Memory B cell (primary cell): ENCODE measurements at regions not wholly inside any gene's neighbourhood (a gene's known extent, or its start where the extent isn't known, plus 50 kb on each side); places are given as distances from the start of the nearest gene placed in this dataset.

Source experiments
- ATAC-seq: fragments of 150-1000 bp; cut with Tn5 transposase; 2 replicates; pipeline ENCODE4 v1.10.0; 2021; ENCODE audit warnings: low read depth, mild to moderate bottlenecking, moderate library complexity
- DNase-seq, 2 donors: peaks; one replicate each; pipeline ENCODE4 v3.0.0; 2022; ENCODE audit warnings: low spot score in 2 of 2
- H3K27ac Mint-ChIP-seq: one replicate; pipeline ENCODE4 v1.8.0; 2022; ENCODE audit warnings: mild to moderate bottlenecking, moderate library complexity, mixed read lengths
- H3K27me3 Mint-ChIP-seq: one replicate; pipeline ENCODE4 v1.8.0; 2022; ENCODE audit warnings: mixed read lengths
- H3K36me3 Mint-ChIP-seq: one replicate; pipeline ENCODE4 v1.8.0; 2022; ENCODE audit warnings: mild to moderate bottlenecking, mixed read lengths
- H3K4me1 Mint-ChIP-seq: one replicate; pipeline ENCODE4 v1.8.0; 2022; ENCODE audit warnings: mixed read lengths
- H3K4me3 Mint-ChIP-seq: one replicate; pipeline ENCODE4 v1.8.0; 2022; ENCODE audit warnings: mild to moderate bottlenecking, moderate library complexity, mixed read lengths
- H3K9me3 Mint-ChIP-seq: one replicate; pipeline ENCODE4 v1.8.0; 2022; ENCODE audit warnings: mixed read lengths

DNA sequence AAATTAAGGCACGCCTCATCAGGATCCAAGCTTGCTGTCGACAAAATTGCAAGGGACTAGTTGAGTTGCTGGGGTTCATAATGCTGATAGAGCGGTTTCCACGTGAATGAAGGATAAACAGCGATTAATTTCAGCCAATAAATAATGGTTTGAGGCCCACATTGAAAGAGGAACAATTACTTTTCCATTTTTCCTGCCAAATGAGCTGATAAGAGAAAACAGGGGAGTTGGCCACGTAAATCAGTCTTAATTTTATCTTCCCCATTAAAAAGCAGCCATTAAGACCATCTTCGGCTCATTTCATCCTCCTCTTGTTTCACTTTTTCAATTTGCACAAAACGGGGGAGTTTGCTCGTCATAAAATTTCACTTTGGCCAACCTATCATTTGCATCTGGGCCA is 235.5 kb upstream of the RRP15 start:
- Mint-ChIP-seq H3K4me1 (no peaks in the 10 kb centered on the region), H3K27ac (no peak overlapping the region), H3K9me3 (no peaks in the 10 kb centered on the region), H3K27me3 (no peaks in the 10 kb centered on the region), H3K4me3 (no peak overlapping the region), H3K36me3 (no peaks in the 10 kb centered on the region)
- no peak for ATAC-seq
- DNase-seq: no peak

DNA sequence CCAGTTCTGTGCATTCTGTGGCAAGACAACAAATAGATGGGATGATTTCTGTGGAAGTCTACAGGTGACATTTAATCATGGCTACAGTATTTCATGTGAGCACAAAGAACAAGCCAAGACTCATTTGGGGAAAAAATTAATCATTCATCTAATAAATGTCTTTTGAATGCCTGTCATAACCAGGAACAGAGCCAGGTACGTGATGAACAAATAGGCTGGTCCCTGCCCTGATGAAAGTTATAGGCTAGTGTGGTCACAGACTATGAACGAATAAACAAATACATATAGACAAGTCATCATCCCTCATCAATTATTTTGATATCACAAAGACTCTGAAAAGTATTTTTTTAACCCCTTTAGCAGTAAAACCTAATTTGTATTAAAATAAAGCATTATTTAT is 226.4 kb upstream of the RRP15 start:
- ATAC-seq: no peak
- Mint-ChIP-seq H3K4me3 (no peak overlapping the region), H3K36me3 (no peaks in the 10 kb centered on the region), H3K9me3 (no peaks in the 10 kb centered on the region), H3K4me1 (no peaks in the 10 kb centered on the region), H3K27ac (no peak overlapping the region), H3K27me3 (no peaks in the 10 kb centered on the region)
- DNase-seq: no peak

DNA sequence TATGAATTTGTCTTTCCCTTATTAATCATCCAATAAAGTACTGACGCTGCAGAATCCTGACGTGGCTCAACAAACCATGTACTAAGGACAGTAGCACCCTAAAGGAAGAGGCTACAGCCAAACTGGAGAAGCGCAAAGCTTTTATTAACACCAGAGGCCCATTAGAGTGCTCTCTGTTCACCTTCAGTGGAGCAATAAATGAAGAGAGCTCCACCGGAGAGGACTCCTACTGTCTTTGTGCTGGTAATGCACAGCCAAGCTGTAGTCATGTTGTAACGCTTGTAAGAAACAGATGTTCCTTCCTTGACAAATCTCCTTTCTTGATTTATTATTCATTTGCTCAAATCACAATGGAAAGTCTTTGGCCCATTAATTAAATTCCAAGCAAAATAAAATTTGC is 220.7 kb upstream of the RRP15 start:
- H3K9me3 Mint-ChIP-seq: no peaks in the 10 kb centered on the region
- ATAC-seq (no peak), DNase-seq (no peak)
- H3K4me3 Mint-ChIP-seq: no peak overlapping the region
- H3K27me3 Mint-ChIP-seq: no peaks in the 10 kb centered on the region
- no peak overlapping the region for H3K27ac Mint-ChIP-seq
- no peaks in the 10 kb centered on the region for H3K4me1 Mint-ChIP-seq
- H3K36me3 Mint-ChIP-seq: no peaks in the 10 kb centered on the region

DNA sequence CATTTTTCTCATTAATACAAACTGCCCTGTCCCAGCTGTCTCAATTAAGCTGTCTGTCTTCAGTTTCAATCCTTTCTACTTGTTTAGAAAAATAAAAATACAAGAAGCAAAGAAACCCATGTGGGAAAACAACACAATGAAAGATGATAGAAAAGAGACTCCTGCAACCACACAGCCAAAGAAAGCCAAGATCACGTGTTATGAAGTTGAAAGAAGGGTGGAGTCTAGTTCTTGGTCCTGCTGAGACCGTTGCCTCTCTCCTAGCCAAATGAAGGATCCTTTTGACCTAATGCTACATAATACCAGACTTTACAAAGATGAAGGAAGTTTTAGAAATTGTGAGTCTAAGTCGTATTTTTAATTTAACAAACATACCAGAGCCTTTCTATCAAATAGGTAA is 218.8 kb upstream of the RRP15 start:
- no peak for ATAC-seq
- Mint-ChIP-seq H3K36me3 (no peaks in the 10 kb centered on the region), H3K9me3 (peaks cover 4% of the 10 kb centered on the region), H3K27ac (no peak overlapping the region), H3K4me3 (no peak overlapping the region), H3K27me3 (no peaks in the 10 kb centered on the region), H3K4me1 (no peaks in the 10 kb centered on the region)
- DNase-seq: no peak

DNA sequence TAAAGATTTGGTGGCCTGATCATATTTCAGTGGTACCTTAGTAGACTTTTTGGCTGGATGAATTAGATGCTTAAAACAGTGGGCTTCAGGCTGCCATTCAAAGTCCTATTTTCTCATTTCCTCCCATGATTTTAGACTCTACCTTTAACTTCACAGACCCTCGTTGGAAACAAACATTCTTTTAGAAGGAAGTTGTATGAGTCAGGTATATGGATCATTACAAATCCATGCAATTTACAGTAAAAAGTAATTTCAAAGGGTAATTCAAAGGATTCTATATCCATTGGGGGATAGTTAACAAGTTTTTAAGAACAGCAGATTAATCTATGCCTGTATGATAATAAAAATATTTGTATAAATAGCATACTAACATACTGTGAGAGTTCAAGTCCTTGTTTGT is 216.9 kb upstream of the RRP15 start:
- ATAC-seq (no peak), DNase-seq (no peak)
- H3K27ac Mint-ChIP-seq: no peak overlapping the region
- H3K36me3 Mint-ChIP-seq: no peaks in the 10 kb centered on the region
- H3K27me3 Mint-ChIP-seq: no peaks in the 10 kb centered on the region
- no peak overlapping the region for H3K4me3 Mint-ChIP-seq
- H3K9me3 Mint-ChIP-seq: peaks cover 4% of the 10 kb centered on the region
- H3K4me1 Mint-ChIP-seq: no peaks in the 10 kb centered on the region

DNA sequence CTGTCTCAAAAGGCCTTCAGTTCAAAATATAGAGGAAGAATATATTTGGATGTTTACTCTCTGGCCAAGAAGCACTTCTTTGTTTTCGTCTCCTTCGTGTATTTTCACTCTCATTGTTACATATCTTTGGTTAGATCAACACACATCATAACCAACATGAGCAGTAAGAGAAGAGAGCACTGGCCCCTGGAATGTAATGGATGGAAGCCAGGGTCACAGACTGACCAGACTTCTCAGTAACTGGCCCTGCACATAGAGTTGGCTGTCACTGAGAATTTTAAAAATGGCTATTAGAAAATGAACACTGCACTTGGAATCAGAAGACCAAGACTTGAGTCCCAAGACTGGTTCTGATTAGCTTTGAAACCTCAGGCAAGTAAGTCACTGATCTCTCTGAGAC is 215.9 kb upstream of the RRP15 start:
- no peak overlapping the region for H3K4me3 Mint-ChIP-seq
- no peak for ATAC-seq
- H3K36me3 Mint-ChIP-seq: no peaks in the 10 kb centered on the region
- H3K27me3 Mint-ChIP-seq: no peaks in the 10 kb centered on the region
- no peak overlapping the region for H3K27ac Mint-ChIP-seq
- no peak for DNase-seq
- no peaks in the 10 kb centered on the region for H3K4me1 Mint-ChIP-seq
- H3K9me3 Mint-ChIP-seq: peaks cover 4% of the 10 kb centered on the region

DNA sequence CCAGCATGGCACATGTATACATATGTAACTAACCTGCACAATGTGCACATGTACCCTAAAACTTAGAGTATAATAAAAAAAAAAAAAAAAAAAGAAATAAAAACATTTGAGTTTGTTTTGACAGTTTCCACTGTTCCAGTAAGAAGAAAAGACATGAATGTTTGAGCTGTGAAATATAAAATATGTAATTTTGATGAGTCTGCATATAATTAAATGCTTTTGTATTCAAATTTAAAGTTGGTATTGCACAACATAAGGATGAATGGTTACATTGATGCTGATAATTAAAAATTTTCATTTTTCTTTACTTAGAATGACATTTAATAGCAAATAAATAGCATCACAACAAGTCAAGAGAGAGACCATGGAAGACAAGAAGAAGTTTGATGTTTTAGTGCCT is 212.0 kb upstream of the RRP15 start:
- Mint-ChIP-seq H3K4me1 (no peaks in the 10 kb centered on the region), H3K27me3 (peaks cover 1% of the 10 kb centered on the region), H3K4me3 (no peak overlapping the region), H3K27ac (no peak overlapping the region), H3K9me3 (peaks cover 9% of the 10 kb centered on the region), H3K36me3 (peaks cover 1% of the 10 kb centered on the region)
- DNase-seq (no peak), ATAC-seq (no peak)

DNA sequence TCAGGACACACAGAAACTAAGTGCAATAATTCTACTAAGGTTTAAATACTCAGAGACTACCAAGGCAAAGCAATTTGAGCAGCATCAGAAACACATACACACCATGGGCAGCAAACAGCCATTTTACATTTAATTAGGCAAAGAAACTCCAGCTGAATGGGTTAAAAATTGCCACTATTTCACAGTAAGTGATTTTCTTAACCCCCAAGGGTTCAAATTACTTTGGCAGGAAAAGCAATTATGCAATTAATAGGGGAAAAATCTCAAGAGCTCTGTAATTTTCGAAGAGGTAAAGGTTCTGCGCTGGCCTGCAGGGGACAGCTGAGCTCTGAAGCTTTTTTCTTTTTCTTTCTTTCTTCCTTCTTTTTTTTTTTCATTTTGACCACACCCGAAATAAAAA is 206.2 kb upstream of the RRP15 start:
- H3K27me3 Mint-ChIP-seq: peaks cover 1% of the 10 kb centered on the region
- peaks cover 10% of the 10 kb centered on the region for H3K9me3 Mint-ChIP-seq
- no peak overlapping the region for H3K27ac Mint-ChIP-seq
- H3K4me3 Mint-ChIP-seq: no peak overlapping the region
- DNase-seq: no peak
- no peak for ATAC-seq
- no peaks in the 10 kb centered on the region for H3K4me1 Mint-ChIP-seq
- H3K36me3 Mint-ChIP-seq: peaks cover 1% of the 10 kb centered on the region

DNA sequence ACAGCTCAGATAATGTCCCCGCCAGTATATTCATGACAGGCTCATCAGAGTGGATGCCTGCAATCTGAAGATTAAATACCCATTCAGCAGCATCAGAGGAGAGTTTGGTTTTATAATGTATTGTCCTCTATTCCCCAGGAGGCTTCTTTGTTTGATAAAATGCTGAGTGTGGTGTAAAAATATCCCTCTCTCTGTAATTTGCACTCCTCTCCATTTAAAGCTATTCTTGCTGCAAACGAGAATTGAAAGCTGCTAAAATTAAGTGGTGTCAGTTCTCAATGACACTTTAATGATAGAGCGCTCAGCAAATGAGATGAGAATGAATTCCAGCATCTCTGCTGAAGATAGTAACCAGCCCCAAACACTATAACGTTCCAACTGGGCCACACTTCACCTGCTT is 205.7 kb upstream of the RRP15 start:
- no peak overlapping the region for H3K4me3 Mint-ChIP-seq
- DNase-seq: no peak
- H3K4me1 Mint-ChIP-seq: no peaks in the 10 kb centered on the region
- peaks cover 1% of the 10 kb centered on the region for H3K36me3 Mint-ChIP-seq
- H3K9me3 Mint-ChIP-seq: peaks cover 10% of the 10 kb centered on the region
- no peak for ATAC-seq
- no peak overlapping the region for H3K27ac Mint-ChIP-seq
- peaks cover 1% of the 10 kb centered on the region for H3K27me3 Mint-ChIP-seq

DNA sequence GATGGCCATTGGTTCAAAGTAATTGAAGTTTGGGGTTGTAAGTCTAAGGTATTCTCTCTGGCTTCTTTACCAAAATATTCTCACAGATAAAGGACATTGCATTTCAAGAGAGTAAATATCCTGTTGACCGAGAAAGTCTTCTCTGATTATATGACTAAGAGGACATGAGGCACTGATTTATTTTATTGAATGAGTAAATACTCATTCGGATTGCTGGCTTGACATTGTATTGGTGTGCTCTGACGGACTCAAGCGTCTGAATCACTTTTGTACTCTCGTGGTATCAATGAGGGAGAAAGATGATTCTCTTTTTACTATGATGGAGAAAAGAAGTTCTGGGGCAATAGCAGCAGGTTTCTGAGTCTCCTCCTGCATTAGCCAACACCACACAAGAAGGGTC is 205.3 kb upstream of the RRP15 start:
- DNase-seq (no peak), ATAC-seq (no peak)
- H3K4me1 Mint-ChIP-seq: no peaks in the 10 kb centered on the region
- H3K4me3 Mint-ChIP-seq: no peak overlapping the region
- no peak overlapping the region for H3K27ac Mint-ChIP-seq
- peaks cover 1% of the 10 kb centered on the region for H3K27me3 Mint-ChIP-seq
- H3K9me3 Mint-ChIP-seq: peaks cover 10% of the 10 kb centered on the region
- peaks cover 1% of the 10 kb centered on the region for H3K36me3 Mint-ChIP-seq

DNA sequence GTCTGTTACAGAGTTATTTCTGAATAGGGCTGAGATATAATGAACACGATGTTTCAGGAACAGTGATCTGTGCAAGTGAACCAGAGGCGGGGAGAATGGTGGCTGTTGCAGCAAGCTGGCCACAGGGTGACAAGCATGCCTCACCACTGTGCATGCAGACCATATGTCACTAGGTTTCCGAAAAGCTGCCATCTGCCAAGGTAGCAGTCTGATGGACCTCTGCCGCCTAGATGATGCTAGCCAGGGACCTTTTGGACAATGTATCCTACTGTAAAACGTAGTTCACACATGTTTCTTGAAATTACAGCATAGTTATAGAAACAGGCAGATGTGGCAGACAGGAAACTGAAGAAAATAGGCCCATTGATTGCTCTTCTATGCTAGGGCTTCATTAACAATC is 204.2 kb upstream of the RRP15 start:
- Mint-ChIP-seq H3K27ac (no peak overlapping the region), H3K27me3 (peaks cover 1% of the 10 kb centered on the region), H3K4me1 (no peaks in the 10 kb centered on the region), H3K36me3 (no peaks in the 10 kb centered on the region), H3K9me3 (peaks cover 6% of the 10 kb centered on the region), H3K4me3 (no peak overlapping the region)
- no peak for ATAC-seq
- DNase-seq: no peak

DNA sequence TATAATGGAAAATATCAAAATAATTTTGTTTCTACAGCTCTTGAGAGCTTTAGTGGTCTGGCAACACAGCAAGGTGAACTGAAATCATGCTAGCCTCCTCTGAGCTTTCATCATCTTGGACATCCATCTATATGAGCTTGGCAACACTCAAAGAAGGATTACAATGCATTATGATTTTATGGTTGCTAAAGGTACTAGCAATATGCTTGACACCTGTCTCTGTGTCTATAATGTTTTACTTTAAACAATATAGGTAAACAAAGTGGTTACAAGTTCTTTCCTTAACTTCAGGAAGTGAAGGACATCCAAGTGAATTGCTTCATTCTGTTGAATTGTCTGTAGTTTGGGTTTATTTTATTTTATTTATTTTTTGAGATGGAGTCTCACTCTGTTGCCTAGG is 203.7 kb upstream of the RRP15 start:
- DNase-seq: no peak
- Mint-ChIP-seq H3K27ac (no peak overlapping the region), H3K4me1 (no peaks in the 10 kb centered on the region), H3K9me3 (peaks cover 5% of the 10 kb centered on the region), H3K27me3 (peaks cover 1% of the 10 kb centered on the region), H3K36me3 (no peaks in the 10 kb centered on the region), H3K4me3 (no peak overlapping the region)
- no peak for ATAC-seq

DNA sequence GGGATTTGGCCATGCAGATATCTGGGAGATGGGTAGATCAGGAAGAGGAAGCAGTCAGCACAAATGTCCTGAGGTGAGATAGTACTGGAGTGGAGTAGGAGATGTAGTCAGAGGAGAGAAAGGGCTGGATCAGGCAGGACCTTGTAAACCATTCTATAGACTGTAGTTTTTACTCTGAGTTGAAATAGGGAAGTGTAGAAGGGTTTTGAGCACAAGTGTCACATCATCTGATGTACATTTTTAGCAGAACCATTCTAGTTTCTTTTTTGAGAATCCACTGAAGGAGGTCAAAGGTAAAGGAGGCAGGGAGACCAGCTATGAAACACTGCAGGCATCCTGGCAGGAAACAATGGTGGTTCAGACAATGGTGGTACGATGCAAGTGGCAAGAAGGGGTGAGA is 194.6 kb upstream of the RRP15 start:
- ATAC-seq: no peak
- H3K27me3 Mint-ChIP-seq: no peaks in the 10 kb centered on the region
- no peaks in the 10 kb centered on the region for H3K4me1 Mint-ChIP-seq
- DNase-seq: no peak
- H3K36me3 Mint-ChIP-seq: no peaks in the 10 kb centered on the region
- no peak overlapping the region for H3K4me3 Mint-ChIP-seq
- H3K27ac Mint-ChIP-seq: no peak overlapping the region
- no peaks in the 10 kb centered on the region for H3K9me3 Mint-ChIP-seq

DNA sequence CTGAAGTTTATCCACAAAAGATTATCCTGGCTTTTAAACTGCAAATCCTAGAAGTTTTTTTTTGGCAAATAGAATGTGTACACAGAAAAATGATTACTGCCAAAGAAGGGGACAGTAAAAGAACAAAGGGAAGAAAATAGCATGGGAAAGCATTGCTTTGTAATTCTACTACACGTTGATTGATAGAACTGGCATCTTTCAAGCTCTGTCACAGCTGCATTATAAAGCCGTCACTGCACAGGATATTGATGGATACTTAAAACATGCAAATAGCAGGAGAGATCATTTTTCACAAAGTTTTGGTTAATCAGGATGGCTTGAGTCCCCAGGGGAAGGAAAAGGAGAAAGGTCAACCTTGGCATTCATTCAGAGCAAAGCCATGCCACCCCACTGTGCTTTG is 183.7 kb upstream of the RRP15 start:
- Mint-ChIP-seq H3K4me1 (no peaks in the 10 kb centered on the region), H3K9me3 (peaks cover 7% of the 10 kb centered on the region), H3K4me3 (no peak overlapping the region), H3K27me3 (no peaks in the 10 kb centered on the region), H3K27ac (no peak overlapping the region), H3K36me3 (no peaks in the 10 kb centered on the region)
- DNase-seq (no peak), ATAC-seq (no peak)

DNA sequence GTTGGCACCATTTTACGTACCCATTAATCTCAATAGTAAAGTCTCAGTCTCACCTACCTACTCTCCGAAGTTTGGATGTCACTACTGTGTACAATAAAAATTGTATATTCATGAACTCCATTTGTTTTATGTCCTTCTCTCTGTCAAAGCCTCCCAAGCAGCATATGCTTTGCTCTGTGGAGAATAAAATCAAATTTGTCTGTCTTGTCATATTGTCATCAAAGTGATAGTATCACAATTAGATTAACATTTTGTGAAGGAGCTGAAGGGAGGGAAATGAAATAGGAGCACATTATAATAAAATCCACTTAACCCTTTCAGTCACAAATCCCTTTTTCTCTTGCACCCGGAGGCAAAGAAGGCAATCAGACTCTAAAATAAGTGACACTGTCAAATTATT is 177.1 kb upstream of the RRP15 start:
- DNase-seq: no peak

DNA sequence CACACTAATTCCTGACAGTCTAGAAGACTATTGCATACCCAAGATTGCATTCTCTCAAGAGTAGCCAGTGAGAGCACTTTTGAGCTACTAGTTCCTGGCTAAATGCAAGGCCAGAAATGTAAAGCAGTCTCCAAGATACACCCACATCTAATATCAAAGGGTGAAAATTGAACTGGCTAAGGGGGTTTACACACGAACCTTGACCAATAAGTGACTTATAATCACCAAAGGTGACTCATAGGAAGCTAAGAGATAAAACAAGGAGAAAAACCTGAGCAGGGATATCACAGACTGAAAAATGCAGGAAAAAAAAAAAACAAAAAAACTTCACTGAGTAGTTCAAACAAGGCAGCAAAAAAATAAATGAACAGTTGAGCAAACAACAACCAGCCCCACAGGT is 172.2 kb upstream of the RRP15 start:
- Mint-ChIP-seq H3K9me3 (peaks cover 11% of the 10 kb centered on the region), H3K4me1 (no peaks in the 10 kb centered on the region), H3K4me3 (no peak overlapping the region), H3K27ac (no peak overlapping the region), H3K27me3 (no peaks in the 10 kb centered on the region), H3K36me3 (no peaks in the 10 kb centered on the region)
- no peak for ATAC-seq
- no peak for DNase-seq

More for the DNA sequence above, 177.1 kb upstream of the RRP15 start:
- H3K27ac Mint-ChIP-seq: no peak overlapping the region
- no peak overlapping the region for H3K4me3 Mint-ChIP-seq
- H3K36me3 Mint-ChIP-seq: no peaks in the 10 kb centered on the region
- H3K4me1 Mint-ChIP-seq: no peaks in the 10 kb centered on the region
- no peaks in the 10 kb centered on the region for H3K27me3 Mint-ChIP-seq
- no peak for ATAC-seq
- H3K9me3 Mint-ChIP-seq: peaks cover 4% of the 10 kb centered on the region
